ENCODE measurements at regions not wholly inside any gene's neighbourhood (a gene's known extent, or its start where the extent isn't known, plus 50 kb on each side); places are given as distances from the start of the nearest gene placed in this dataset.

DNA sequence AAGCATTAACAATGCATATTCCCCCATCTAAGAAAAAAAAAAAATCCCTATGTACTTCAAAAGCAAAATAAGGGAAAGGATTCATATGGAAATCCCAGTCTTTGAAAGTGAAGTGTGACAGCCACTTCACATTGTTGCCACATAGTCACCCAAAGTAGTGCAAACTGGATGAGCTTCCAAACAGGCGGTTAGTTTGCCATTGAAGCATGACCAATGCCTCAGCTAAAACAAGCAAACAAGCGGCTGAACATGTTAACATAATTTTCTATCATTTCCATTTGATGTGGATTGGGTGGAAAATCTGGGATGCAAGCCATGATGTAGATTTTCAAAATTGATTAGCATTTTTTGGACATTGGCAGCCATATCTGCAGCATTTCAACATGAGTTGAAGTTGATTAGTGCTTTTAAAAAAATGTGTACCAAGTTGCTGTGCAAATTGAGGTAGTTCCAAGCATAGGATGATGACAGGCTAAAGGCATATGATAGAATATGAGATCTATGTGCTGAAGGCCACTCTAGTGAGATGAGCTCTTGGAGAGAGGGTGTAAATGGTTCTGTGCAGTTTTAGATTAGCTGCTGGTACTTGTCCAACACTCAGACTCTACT, 405.2 kb downstream of the NR2F2 start:
- Histone ChIP-seq H3K27me3 (ENCODE audit: control insufficient read depth, insufficient read depth, low read length, poor library complexity, severe bottlenecking) (no peaks in the 10 kb centered on the region), H3K9me3 (ENCODE audit: control insufficient read depth, low read length) (no peaks in the 10 kb centered on the region), H3K4me1 (ENCODE audit: control insufficient read depth, insufficient read depth, low read length) (no peaks in the 10 kb centered on the region), H3K27ac (ENCODE audit: insufficient read depth, low read depth, low read length, poor library complexity, severe bottlenecking) (no peak overlapping the region), H3K4me3 (ENCODE audit: insufficient read depth, low read depth, low read length) (no peak overlapping the region), H3K36me3 (ENCODE audit: control insufficient read depth, insufficient read depth, low read length) (no peaks in the 10 kb centered on the region)
- WGBS, 2 experiments, result 81 to 96% methylated on average over 1 to 2 of the region's 2 CpGs

DNA sequence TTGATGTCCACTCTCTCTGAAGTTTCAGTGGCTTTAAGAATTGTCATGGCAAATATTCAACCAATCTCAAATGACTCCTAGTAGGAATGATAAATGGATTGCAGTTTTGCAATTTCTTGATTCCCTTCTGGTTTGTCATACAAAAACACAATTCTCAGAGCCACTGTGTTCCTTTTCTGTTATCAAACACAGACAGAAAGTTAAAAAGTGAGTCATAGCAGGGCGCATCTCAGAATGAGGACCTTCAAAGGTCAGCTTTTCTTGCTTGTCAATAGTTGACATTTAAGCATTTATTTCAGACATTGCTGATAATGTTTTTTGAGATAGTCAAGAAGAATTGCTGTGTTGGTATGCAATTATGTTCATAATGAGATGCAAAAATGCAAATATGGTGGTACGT, 405.9 kb downstream of the NR2F2 start:
- Histone ChIP-seq H3K36me3 (ENCODE audit: control insufficient read depth, insufficient read depth, low read length) (no peaks in the 10 kb centered on the region), H3K4me3 (ENCODE audit: insufficient read depth, low read depth, low read length) (no peak overlapping the region), H3K27ac (ENCODE audit: insufficient read depth, low read depth, low read length, poor library complexity, severe bottlenecking) (no peak overlapping the region), H3K4me1 (ENCODE audit: control insufficient read depth, insufficient read depth, low read length) (no peaks in the 10 kb centered on the region), H3K9me3 (ENCODE audit: control insufficient read depth, low read length) (no peaks in the 10 kb centered on the region), H3K27me3 (ENCODE audit: control insufficient read depth, insufficient read depth, low read length, poor library complexity, severe bottlenecking) (no peaks in the 10 kb centered on the region)
- 95 to 97% methylated on average over 2 of the region's 2 CpGs for WGBS, 2 experiments

DNA sequence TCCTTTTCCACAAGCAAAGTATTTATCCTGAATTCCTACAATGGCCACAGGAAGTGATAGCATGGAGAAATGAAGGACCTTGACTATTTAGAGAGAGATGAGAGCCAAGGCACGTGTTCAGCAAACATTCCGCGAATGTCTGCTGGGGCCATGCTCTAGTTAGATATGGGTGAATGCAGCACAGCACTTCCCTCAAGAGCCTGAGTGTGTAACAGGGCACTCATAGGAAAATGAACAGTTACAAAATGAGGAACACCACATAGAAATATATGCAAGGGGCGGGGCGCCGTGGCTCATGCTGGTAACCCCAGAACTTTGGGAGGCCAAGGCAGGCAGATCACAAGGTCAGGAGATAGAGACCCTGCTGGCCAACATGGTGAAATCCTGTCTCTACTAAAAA, 406.9 kb downstream of the NR2F2 start:
- WGBS, 2 experiments, result 95% methylated on average over 6 of the region's 6 CpGs

DNA sequence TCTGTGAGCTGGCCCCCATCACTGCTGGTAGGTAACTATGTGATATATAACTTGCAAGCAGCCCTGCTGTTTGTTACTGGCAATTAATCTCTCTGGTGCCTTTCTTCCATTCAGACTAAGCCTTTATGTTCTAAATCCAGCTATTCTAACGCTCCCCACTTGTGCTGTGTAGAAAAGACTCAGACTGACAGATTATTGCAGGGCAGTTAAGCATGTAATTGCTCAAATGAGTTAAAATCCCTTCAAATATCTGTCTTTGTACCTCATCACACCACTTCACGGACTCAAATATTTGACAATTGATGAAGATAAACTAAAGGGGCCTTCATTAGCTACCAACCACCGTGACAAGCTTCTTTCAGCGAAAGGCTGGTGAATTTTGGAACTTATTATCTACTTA, 416.2 kb downstream of the NR2F2 start:
- Histone ChIP-seq H3K4me1 (ENCODE audit: control insufficient read depth, insufficient read depth, low read length) (peaks cover 30% of the 10 kb centered on the region), H3K27ac (ENCODE audit: insufficient read depth, low read depth, low read length, poor library complexity, severe bottlenecking) (peak overlapping the region; percentile 81), H3K4me3 (ENCODE audit: insufficient read depth, low read depth, low read length) (no peak overlapping the region), H3K27me3 (ENCODE audit: control insufficient read depth, insufficient read depth, low read length, poor library complexity, severe bottlenecking) (peaks cover 3% of the 10 kb centered on the region), H3K36me3 (ENCODE audit: control insufficient read depth, insufficient read depth, low read length) (no peaks in the 10 kb centered on the region), H3K9me3 (ENCODE audit: control insufficient read depth, low read length) (no peaks in the 10 kb centered on the region)
- 18 to 36% methylated on average over 2 to 4 of the region's 4 CpGs for WGBS, 2 experiments

More for the DNA sequence above, 406.9 kb downstream of the NR2F2 start:
- Histone ChIP-seq H3K27me3 (ENCODE audit: control insufficient read depth, insufficient read depth, low read length, poor library complexity, severe bottlenecking) (no peaks in the 10 kb centered on the region), H3K4me1 (ENCODE audit: control insufficient read depth, insufficient read depth, low read length) (no peaks in the 10 kb centered on the region), H3K9me3 (ENCODE audit: control insufficient read depth, low read length) (no peaks in the 10 kb centered on the region), H3K36me3 (ENCODE audit: control insufficient read depth, insufficient read depth, low read length) (no peaks in the 10 kb centered on the region), H3K4me3 (ENCODE audit: insufficient read depth, low read depth, low read length) (no peak overlapping the region), H3K27ac (ENCODE audit: insufficient read depth, low read depth, low read length, poor library complexity, severe bottlenecking) (no peak overlapping the region)

DNA sequence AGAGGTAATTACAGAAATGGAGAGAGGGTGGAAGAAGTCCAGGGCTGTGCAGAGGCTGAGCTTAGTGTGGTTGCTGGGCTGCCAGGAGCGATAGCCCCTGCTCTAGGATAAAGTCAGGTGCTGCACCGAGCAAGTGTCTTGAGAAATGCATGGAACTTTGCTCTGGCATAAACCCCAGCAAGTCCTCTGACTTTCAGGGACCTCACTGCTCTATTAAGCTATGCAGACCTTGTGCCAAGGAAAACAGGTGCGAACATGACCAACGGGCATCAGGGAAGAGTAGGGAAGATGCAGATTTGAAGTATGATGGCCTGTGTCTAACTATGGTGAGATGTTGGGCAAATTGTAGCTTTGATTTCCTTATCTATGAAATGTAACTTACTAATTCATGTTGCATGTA, 416.8 kb downstream of the NR2F2 start:
- H3K27me3 ChIP-seq (ENCODE audit: control insufficient read depth, insufficient read depth, low read length, poor library complexity, severe bottlenecking), result peaks cover 3% of the 10 kb centered on the region

DNA sequence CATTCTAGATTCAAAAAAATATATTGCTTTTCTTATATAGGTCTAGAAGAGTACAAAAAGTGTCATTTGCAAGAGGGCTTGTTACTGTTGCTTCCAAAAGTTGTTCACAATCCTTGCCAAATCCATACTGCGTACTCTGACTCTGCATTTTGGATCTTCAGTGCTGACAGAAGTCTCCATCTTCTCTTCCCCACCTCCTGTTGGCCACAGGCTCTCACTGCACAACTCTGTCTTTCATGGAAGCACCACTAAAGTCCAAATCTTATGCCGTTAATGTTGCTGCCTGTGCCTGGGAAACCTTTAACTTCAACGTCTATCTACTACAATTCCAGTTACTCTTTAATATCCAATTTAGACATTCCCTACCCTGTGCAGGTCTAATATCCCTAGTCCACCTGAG, 419.9 kb downstream of the NR2F2 start:
- WGBS, 2 experiments, result 89 to 90% methylated on average over 3 of the region's 3 CpGs
- Histone ChIP-seq H3K4me1 (ENCODE audit: control insufficient read depth, insufficient read depth, low read length) (peaks cover 27% of the 10 kb centered on the region), H3K4me3 (ENCODE audit: insufficient read depth, low read depth, low read length) (no peak overlapping the region), H3K27ac (ENCODE audit: insufficient read depth, low read depth, low read length, poor library complexity, severe bottlenecking) (no peak overlapping the region), H3K9me3 (ENCODE audit: control insufficient read depth, low read length) (no peaks in the 10 kb centered on the region), H3K36me3 (ENCODE audit: control insufficient read depth, insufficient read depth, low read length) (no peaks in the 10 kb centered on the region), H3K27me3 (ENCODE audit: control insufficient read depth, insufficient read depth, low read length, poor library complexity, severe bottlenecking) (no peaks in the 10 kb centered on the region)

More for the DNA sequence above, 416.8 kb downstream of the NR2F2 start:
- no peaks in the 10 kb centered on the region for H3K36me3 ChIP-seq (ENCODE audit: control insufficient read depth, insufficient read depth, low read length)
- H3K27ac ChIP-seq (ENCODE audit: insufficient read depth, low read depth, low read length, poor library complexity, severe bottlenecking), result peak overlapping the region; percentile 81
- H3K4me3 ChIP-seq (ENCODE audit: insufficient read depth, low read depth, low read length), result no peak overlapping the region
- peaks cover 30% of the 10 kb centered on the region for H3K4me1 ChIP-seq (ENCODE audit: control insufficient read depth, insufficient read depth, low read length)
- WGBS, 2 experiments, result 90 to 94% methylated on average over 4 of the region's 4 CpGs
- H3K9me3 ChIP-seq (ENCODE audit: control insufficient read depth, low read length), result no peaks in the 10 kb centered on the region

DNA sequence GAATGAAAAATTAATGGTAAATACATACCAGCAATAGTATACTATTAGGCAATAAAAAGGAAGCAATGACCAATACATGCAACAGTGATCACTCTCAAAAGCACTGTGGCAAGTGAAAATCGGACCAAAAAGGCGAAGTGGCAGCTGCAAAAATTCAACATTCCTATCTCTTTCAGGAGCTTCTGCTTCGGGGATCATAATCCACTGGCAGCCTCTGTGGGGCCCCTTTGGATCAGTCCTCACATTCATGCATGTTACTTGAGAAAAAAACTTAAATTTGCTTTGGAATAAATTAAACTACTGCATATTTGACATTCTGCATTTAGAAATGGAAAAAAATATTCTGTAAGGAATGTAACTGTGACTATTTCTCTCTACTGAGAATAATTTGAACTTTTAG, 425.6 kb downstream of the NR2F2 start:
- no peak overlapping the region for H3K27ac ChIP-seq (ENCODE audit: insufficient read depth, low read depth, low read length, poor library complexity, severe bottlenecking)
- no peaks in the 10 kb centered on the region for H3K27me3 ChIP-seq (ENCODE audit: control insufficient read depth, insufficient read depth, low read length, poor library complexity, severe bottlenecking)
- no peaks in the 10 kb centered on the region for H3K9me3 ChIP-seq (ENCODE audit: control insufficient read depth, low read length)
- WGBS, 2 experiments, result 95 to 98% methylated on average over 3 of the region's 3 CpGs
- no peaks in the 10 kb centered on the region for H3K4me1 ChIP-seq (ENCODE audit: control insufficient read depth, insufficient read depth, low read length)
- no peaks in the 10 kb centered on the region for H3K36me3 ChIP-seq (ENCODE audit: control insufficient read depth, insufficient read depth, low read length)
- H3K4me3 ChIP-seq (ENCODE audit: insufficient read depth, low read depth, low read length), result no peak overlapping the region

DNA sequence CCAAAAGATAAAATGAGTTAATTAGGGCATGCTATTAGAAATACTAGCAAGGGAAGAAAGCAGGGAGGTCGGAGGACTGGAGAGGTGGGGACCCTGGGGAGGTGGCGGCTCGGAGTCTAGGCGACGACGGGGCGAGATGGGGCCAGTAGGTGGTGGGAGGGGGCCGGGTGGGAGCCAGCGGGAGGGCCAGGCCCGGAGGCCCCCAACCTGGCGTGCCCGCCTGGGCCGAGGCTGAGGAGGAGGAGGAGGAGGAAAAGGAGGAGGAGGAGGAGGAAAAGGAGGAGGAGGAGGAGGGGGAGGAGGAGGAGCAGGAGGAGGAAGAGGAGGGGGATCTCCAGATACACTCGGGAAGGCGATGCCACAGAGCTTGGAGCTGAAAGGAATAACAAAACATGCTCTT, 426.2 kb downstream of the NR2F2 start:
- Histone ChIP-seq H3K27me3 (ENCODE audit: control insufficient read depth, insufficient read depth, low read length, poor library complexity, severe bottlenecking) (no peaks in the 10 kb centered on the region), H3K36me3 (ENCODE audit: control insufficient read depth, insufficient read depth, low read length) (no peaks in the 10 kb centered on the region), H3K4me3 (ENCODE audit: insufficient read depth, low read depth, low read length) (no peak overlapping the region), H3K4me1 (ENCODE audit: control insufficient read depth, insufficient read depth, low read length) (no peaks in the 10 kb centered on the region), H3K27ac (ENCODE audit: insufficient read depth, low read depth, low read length, poor library complexity, severe bottlenecking) (no peak overlapping the region), H3K9me3 (ENCODE audit: control insufficient read depth, low read length) (no peaks in the 10 kb centered on the region)
- WGBS, 2 experiments, result 95 to 97% methylated on average over 10 of the region's 15 CpGs

DNA sequence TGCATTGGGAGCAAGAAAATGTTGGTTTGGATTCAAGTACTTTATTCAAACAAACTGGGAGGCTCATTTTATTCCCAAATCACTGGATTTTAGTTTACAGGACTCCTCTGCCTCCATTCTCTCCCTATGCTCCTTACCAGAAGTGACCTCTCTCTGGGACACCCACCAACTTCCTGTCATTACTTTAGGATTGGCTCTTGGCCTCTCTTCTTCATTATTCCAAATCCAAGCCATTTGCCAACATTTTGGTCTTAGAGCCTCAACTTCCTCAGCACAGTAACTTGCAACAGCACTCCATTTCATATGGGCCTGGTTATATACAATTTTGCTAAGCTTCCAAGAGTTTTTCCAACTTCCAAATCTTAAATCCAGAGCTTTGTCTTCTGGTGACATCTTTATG, 432.1 kb downstream of the NR2F2 start:
- Histone ChIP-seq H3K9me3 (ENCODE audit: control insufficient read depth, low read length) (no peaks in the 10 kb centered on the region), H3K27me3 (ENCODE audit: control insufficient read depth, insufficient read depth, low read length, poor library complexity, severe bottlenecking) (no peaks in the 10 kb centered on the region), H3K4me3 (ENCODE audit: insufficient read depth, low read depth, low read length) (no peak overlapping the region), H3K27ac (ENCODE audit: insufficient read depth, low read depth, low read length, poor library complexity, severe bottlenecking) (no peak overlapping the region), H3K36me3 (ENCODE audit: control insufficient read depth, insufficient read depth, low read length) (no peaks in the 10 kb centered on the region), H3K4me1 (ENCODE audit: control insufficient read depth, insufficient read depth, low read length) (no peaks in the 10 kb centered on the region)

DNA sequence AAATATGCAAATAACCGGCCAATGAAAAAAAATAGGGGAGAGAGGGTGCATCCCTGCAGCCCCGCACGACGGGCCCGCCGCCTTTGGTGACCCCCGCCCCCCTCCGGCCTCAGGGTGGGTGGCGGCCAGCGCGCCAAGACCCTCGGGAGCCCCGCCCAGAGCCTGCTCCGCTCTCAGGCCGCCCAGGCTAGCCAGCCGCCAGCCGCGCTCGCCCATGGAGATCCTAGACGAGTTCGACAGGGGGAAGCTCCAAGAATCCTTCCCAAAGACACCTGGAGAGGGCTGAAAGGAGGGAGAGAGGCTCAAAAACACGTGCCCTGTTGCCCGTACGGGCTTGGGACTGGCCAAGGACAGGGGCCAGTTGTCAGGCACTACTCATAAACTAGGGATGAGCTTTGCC, 434.0 kb downstream of the NR2F2 start:
- no peak overlapping the region for H3K4me3 ChIP-seq (ENCODE audit: insufficient read depth, low read depth, low read length)
- 95% methylated on average over 24 of the region's 24 CpGs for WGBS, 2 experiments
- H3K9me3 ChIP-seq (ENCODE audit: control insufficient read depth, low read length), result no peaks in the 10 kb centered on the region
- H3K4me1 ChIP-seq (ENCODE audit: control insufficient read depth, insufficient read depth, low read length), result no peaks in the 10 kb centered on the region
- no peak overlapping the region for H3K27ac ChIP-seq (ENCODE audit: insufficient read depth, low read depth, low read length, poor library complexity, severe bottlenecking)
- no peaks in the 10 kb centered on the region for H3K27me3 ChIP-seq (ENCODE audit: control insufficient read depth, insufficient read depth, low read length, poor library complexity, severe bottlenecking)
- H3K36me3 ChIP-seq (ENCODE audit: control insufficient read depth, insufficient read depth, low read length), result no peaks in the 10 kb centered on the region

DNA sequence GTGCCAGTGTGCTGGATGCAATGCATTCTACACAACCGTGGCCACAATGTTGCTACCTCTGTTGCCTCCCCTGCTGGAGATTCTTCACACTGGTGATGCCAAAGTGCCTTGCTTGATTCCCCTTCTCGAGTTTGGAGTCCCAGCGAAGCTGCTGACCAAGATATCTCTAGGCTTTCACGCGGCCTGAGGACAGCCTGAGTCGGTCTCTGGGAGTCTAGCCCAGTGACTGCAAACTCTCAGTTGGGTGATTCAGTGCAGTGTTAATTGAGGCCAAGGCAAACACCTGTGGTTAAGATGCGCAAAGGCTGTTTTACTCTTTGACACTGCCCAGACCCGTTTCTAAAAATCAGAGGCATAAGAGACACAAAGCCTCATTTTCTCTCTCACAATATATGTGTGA, 434.4 kb downstream of the NR2F2 start:
- Histone ChIP-seq H3K4me1 (ENCODE audit: control insufficient read depth, insufficient read depth, low read length) (no peaks in the 10 kb centered on the region), H3K27ac (ENCODE audit: insufficient read depth, low read depth, low read length, poor library complexity, severe bottlenecking) (no peak overlapping the region), H3K27me3 (ENCODE audit: control insufficient read depth, insufficient read depth, low read length, poor library complexity, severe bottlenecking) (no peaks in the 10 kb centered on the region), H3K4me3 (ENCODE audit: insufficient read depth, low read depth, low read length) (no peak overlapping the region), H3K36me3 (ENCODE audit: control insufficient read depth, insufficient read depth, low read length) (no peaks in the 10 kb centered on the region), H3K9me3 (ENCODE audit: control insufficient read depth, low read length) (no peaks in the 10 kb centered on the region)
- WGBS, 2 experiments, result 95 to 96% methylated on average over 8 of the region's 8 CpGs
